GM12865 (cell line): ENCODE measurements at regions not wholly inside any gene's neighbourhood (a gene's known extent, or its start where the extent isn't known, plus 50 kb on each side); places are given as distances from the start of the nearest gene placed in this dataset.

Source experiments
- DNase-seq: peaks from one replicate; pipeline ENCODE4 v3.0.0; 2010; ENCODE audit warnings: low read depth
- H3K4me3 ChIP-seq: 2 replicates; pipeline ENCODE4 v1.5.1; 2011; ENCODE audit warnings: mild to moderate bottlenecking, low read depth, low read length, control low read depth
- TF ChIP-seq, protein P1 (sequence below): IDR thresholded peaks from 2 replicates; pipeline ENCODE4 v1.5.1; 2011; ENCODE audit warnings: low read length, control low read depth, low read depth, inconsistent platforms; ENCODE audit not compliant: insufficient read depth; ENCODE audit errors: missing control alignments

DNA sequence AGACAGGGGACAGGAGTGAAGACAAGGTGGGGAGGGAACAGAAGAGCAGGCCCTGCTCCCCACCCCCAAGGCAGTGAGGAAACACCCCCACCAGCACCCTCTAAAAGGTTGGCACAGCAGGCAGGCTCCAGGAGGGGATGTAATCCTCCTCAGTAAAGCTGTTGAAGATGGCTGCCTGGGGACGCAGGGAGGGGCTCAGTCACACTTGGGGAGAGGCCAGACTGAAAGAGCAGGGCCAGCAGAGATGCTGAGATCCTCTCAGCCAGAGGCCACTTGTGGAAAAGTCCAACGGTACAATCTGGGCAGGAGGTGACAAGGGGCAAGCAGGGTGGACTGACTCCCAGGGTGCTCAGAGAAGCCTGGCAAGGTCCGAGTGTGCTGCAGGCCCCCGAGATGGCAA lies 154.8 kb upstream of the ID2 start:
- no peak overlapping the region for H3K4me3 ChIP-seq
- TF ChIP-seq, protein P1, sequence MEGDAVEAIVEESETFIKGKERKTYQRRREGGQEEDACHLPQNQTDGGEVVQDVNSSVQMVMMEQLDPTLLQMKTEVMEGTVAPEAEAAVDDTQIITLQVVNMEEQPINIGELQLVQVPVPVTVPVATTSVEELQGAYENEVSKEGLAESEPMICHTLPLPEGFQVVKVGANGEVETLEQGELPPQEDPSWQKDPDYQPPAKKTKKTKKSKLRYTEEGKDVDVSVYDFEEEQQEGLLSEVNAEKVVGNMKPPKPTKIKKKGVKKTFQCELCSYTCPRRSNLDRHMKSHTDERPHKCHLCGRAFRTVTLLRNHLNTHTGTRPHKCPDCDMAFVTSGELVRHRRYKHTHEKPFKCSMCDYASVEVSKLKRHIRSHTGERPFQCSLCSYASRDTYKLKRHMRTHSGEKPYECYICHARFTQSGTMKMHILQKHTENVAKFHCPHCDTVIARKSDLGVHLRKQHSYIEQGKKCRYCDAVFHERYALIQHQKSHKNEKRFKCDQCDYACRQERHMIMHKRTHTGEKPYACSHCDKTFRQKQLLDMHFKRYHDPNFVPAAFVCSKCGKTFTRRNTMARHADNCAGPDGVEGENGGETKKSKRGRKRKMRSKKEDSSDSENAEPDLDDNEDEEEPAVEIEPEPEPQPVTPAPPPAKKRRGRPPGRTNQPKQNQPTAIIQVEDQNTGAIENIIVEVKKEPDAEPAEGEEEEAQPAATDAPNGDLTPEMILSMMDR, result no peak
- DNase-seq, result no peak

- DNase-seq, result no peak
- TF ChIP-seq, protein P1, result no peak
- H3K4me3 ChIP-seq, result no peak overlapping the region
Measured at GRCh38 chr2:8527676-8528075, 154.2 kb upstream of the ID2 start.

- TF ChIP-seq, protein P1, result no peak
- no peak for DNase-seq
- no peak overlapping the region for H3K4me3 ChIP-seq
Measured at GRCh38 chr2:8528863-8529262, 153.0 kb upstream of the ID2 start.

DNA sequence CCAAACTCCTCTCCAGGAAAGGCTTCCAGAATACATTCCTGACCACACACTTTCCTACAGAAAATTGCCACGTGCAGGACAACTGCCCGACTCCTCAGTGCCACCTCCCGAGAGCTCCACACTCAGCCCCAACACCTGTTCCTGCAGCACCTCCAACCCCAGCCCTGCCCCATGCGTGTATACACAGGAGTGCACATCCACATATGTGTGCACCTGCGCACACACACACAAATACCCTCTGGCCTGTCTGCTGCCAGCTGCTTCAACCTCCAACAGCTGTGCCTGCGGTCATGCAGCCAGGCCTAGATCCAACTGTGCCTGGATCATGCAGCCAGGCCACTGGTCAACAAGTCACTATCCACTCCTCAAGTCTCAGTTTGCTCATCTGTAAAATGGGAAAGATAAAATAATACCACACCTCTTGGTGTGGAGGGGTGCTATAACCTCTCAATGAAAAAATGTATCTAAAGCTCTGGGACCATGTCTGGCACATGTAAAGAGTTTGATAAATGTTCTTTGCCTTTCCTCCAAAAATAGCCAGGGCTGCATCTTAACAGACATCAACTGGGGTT lies 152.1 kb upstream of the ID2 start:
- no peak overlapping the region for H3K4me3 ChIP-seq
- DNase-seq, result no peak
- TF ChIP-seq, protein P1, result no peak

GRCh38 chr2:8531481-8531880 lies 150.4 kb upstream of the ID2 start:
- TF ChIP-seq, protein P1, result no peak
- DNase-seq, result no peak

DNA sequence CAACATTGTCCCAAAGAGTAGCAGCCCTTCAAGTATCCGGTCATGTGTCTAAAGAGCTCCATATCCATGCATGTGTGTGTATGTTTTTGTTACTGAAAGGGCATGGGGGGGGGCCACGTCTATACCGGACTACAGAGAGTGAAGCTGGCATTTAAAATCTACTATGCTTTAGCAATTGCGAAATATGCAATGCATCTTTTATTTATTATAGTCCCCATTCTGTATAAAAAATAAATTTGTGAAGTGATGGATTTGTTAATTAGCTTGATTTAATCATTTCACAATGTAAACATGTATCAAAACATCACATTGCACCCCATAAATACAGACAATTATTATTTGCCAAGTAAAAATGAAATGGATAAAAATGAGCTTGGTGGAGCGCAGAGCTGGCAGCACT lies 149.4 kb upstream of the ID2 start:
- no peak overlapping the region for H3K4me3 ChIP-seq
- TF ChIP-seq, protein P1, result no peak
- DNase-seq, result no peak

More at GRCh38 chr2:8531481-8531880, 150.4 kb upstream of the ID2 start:
- H3K4me3 ChIP-seq, result no peak overlapping the region

- no peak overlapping the region for H3K4me3 ChIP-seq
- TF ChIP-seq, protein P1, result no peak
- DNase-seq, result no peak
Measured at GRCh38 chr2:8533923-8534322, 147.9 kb upstream of the ID2 start.
